Fibroblast of the aortic adventitia (primary cell): ENCODE measurements at regions not wholly inside any gene's neighbourhood (a gene's known extent, or its start where the extent isn't known, plus 50 kb on each side); places are given as distances from the start of the nearest gene placed in this dataset.
"Not testable (repeated sequence)": the region's sequence is repeated elsewhere in the genome, so short reads cannot be mapped to it uniquely, and the experiment has no call there.

Experiments
- DNase-seq: peaks from one replicate; pipeline ENCODE4 v3.0.0-alpha.2; 2010; ENCODE audit warnings: low read depth
- H3K4me3 ChIP-seq: 2 replicates; pipeline ENCODE4 v1.5.1; 2011; ENCODE audit warnings: low read depth, mild to moderate bottlenecking, control low read depth, low read length, moderate library complexity
- TF ChIP-seq, protein P1 (sequence below): IDR thresholded peaks from 2 replicates; pipeline ENCODE4 v1.5.1; 2011; ENCODE audit warnings: mild to moderate bottlenecking, low read length, control low read depth, inconsistent platforms; ENCODE audit not compliant: insufficient read depth

DNA sequence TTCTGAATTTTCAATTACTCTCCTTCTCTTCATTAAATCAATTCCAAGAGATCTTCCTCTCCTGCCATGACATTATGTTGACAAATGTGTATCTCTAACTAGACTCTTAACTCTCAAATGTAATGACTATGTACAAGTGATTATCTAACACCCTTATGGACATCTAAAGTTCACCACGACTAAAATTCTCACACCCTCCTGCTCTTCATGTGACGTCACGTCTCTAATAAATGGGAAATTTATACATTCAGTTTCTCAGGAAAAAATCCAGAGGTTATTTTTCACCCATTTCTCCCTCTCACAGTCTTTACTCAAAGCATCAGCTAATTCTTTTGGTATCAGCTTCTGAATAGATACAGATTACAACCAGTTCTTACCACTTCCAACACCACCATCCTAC, 237.5 kb upstream of the EPHA6 start:
- no peak overlapping the region for H3K4me3 ChIP-seq
- DNase-seq, result no peak
- TF ChIP-seq, protein P1, sequence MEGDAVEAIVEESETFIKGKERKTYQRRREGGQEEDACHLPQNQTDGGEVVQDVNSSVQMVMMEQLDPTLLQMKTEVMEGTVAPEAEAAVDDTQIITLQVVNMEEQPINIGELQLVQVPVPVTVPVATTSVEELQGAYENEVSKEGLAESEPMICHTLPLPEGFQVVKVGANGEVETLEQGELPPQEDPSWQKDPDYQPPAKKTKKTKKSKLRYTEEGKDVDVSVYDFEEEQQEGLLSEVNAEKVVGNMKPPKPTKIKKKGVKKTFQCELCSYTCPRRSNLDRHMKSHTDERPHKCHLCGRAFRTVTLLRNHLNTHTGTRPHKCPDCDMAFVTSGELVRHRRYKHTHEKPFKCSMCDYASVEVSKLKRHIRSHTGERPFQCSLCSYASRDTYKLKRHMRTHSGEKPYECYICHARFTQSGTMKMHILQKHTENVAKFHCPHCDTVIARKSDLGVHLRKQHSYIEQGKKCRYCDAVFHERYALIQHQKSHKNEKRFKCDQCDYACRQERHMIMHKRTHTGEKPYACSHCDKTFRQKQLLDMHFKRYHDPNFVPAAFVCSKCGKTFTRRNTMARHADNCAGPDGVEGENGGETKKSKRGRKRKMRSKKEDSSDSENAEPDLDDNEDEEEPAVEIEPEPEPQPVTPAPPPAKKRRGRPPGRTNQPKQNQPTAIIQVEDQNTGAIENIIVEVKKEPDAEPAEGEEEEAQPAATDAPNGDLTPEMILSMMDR, result no peak

DNA sequence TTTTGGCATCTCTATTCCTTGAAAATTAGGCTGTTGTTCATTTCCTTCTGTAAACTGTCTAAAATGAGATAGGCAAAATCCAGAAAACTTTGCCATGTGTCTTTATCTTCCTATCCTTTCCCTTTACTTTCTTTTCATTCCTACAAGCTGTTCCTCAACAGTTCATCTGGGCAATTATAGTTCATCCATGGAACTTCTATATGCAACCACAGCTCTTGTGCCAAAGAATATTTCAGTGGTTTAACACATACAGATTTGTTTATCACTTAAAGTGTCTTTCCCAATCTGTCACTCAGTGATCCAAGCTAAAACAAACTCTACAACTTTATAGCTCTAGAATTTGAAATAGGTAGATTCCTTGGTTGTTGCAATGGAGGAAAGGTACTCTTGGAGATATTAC, 230.3 kb upstream of the EPHA6 start:
- no peak overlapping the region for H3K4me3 ChIP-seq
- TF ChIP-seq, protein P1, result no peak
- DNase-seq, result no peak

DNA sequence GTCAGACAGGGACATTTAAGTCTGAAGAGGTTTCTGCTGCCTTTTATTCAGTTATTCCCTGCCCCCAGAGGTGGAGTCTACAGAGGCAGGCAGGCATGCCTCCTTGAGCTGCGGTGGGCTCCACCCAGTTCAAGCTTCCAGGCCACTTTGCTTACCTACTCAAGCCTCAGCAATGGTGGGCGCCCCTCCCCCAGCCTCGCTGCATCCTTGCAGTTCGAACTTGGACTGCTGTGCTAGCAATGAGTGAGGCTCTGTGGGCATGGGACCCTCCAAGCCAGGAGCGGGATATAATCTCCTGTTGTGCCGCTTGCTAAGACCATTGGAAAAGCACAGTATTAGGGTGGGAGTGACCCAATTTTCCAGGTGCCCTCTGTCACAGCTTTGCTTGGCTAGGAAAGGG, 207.5 kb upstream of the EPHA6 start:
- DNase-seq, H3K4me3 ChIP-seq: not testable (repeated sequence)

DNA sequence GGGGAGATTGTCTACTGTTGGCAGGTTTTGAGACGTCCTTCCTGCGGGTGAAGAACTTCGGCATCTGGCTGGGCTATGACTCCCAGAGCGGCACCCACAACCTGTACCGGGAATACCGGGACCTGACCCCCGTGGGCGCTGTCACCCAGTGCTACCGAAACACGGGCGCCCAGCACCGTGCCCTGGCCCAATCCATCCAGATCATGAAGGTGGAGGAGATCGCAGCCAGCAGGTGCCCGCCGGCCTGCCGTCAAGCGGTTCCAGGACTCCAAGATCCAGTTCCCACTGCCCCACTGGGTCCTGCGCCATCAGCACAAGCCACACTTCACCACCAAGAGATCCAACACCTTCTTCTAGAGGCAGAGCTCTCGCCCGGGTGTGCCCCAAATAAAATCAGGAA, 194.9 kb upstream of the EPHA6 start:
- TF ChIP-seq, protein P1, result no peak
- no peak overlapping the region for H3K4me3 ChIP-seq
- DNase-seq, result no peak

DNA sequence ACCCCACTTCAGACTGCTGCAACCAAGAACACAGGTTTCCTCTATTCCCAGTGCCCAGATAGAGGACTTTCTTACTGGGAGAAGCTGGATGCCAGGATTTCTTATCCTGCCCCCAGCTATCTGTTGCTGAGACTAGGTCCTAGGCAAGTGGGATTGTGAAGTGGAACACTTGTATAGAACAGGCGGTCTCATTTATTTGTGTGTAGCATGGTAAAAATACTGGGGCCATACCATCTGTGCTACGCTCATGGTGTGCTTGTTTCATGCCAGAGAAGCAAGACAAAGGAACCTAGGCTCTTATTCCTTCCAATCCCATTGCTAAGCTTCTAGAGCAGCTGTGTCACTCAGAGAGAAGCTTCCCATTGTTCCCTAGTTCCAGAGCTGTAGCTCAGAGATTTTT, 191.5 kb upstream of the EPHA6 start:
- DNase-seq, result no peak
- no peak overlapping the region for H3K4me3 ChIP-seq
- TF ChIP-seq, protein P1, result no peak

DNA sequence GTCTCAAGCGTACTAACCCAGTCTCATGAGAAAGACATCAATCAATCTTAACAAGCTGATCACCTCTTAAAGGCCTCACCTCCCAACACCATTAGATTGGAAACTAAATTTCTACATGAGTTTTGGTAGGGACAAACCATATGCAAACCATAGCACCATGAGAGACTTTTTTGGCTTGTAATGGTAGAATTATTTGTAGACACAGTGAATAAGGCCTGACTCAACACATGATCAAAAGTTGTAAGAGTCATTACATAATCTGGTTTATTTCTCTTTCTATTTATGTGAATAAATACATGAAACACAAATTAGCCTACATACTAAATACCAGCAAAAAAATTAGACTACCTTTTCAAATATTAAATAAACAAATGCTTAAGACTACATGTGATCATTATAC, 183.3 kb upstream of the EPHA6 start:
- TF ChIP-seq, protein P1, result no peak
- no peak for DNase-seq
- H3K4me3 ChIP-seq, result no peak overlapping the region

DNA sequence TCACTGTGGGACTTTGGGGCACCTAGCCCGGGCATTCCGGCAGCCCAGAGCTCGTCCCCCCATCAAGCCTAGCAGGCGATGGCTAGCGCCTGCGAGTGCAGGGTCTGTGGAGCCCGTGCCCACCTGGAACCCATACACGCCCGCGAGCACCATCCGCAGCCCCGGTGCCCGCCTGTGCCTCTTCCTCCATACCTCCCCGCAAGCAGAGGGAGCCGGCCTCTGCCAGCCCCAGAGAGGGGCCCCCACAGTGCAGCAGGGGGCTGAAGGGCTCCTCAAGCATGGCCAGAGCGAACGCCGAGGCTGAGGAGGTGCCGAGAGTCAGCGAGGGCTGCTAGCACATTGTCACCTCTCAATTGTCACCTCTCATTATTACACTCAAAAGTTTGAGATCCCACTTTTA, 167.8 kb upstream of the EPHA6 start:
- no peak overlapping the region for H3K4me3 ChIP-seq
- TF ChIP-seq, protein P1, result no peak
- DNase-seq, result no peak
